CD14-positive monocyte (primary cell): ENCODE measurements at regions not wholly inside any gene's neighbourhood (a gene's known extent, or its start where the extent isn't known, plus 50 kb on each side); places are given as distances from the start of the nearest gene placed in this dataset.

Source experiments
- DNase-seq, 3 donors: peaks; one replicate each; pipeline ENCODE4 v3.0.0-alpha.2; 2011 to 2022
- H2AFZ ChIP-seq: 2 replicates; pipeline ENCODE4 v1.6.0; 2012; ENCODE audit warnings: mild to moderate bottlenecking, low read depth, low read length, inconsistent platforms; ENCODE audit not compliant: insufficient read depth, poor library complexity, severe bottlenecking
- H3K27ac ChIP-seq, 2 donors: 1 replicate in 1 of 2; 2 replicates in 1 of 2; pipeline ENCODE4 v1.5.1; 2012 to 2013; ENCODE audit warnings: low read length in 2 of 2, control low read depth in 1 of 2, inconsistent platforms in 1 of 2, low read depth in 1 of 2, mild to moderate bottlenecking in 1 of 2
- H3K27me3 ChIP-seq, 2 donors: one replicate each; pipeline versions ENCODE4 v1.6.0 to v1.6.1; 2011 to 2013; ENCODE audit warnings: low read length in 2 of 2; ENCODE audit not compliant: control insufficient read depth in 2 of 2, insufficient read depth in 2 of 2
- H3K36me3 ChIP-seq, 2 donors: replicated peaks in 1 of 2; 1 replicate in 1 of 2; 2 replicates in 1 of 2; pipeline versions ENCODE4 v1.5.1 to v1.6.1; 2012 to 2013; ENCODE audit warnings: low read length in 2 of 2, control low read depth in 1 of 2, inconsistent platforms in 1 of 2, mild to moderate bottlenecking in 1 of 2; ENCODE audit not compliant: insufficient read depth in 2 of 2, control insufficient read depth in 1 of 2
- H3K4me1 ChIP-seq, 2 donors: 1 replicate in 1 of 2; 2 replicates in 1 of 2; pipeline versions ENCODE4 v1.5.1 to v1.6.1; 2012 to 2013; ENCODE audit warnings: low read length in 2 of 2, control low read depth in 1 of 2, inconsistent platforms in 1 of 2, mild to moderate bottlenecking in 1 of 2, moderate library complexity in 1 of 2; ENCODE audit not compliant: insufficient read depth in 2 of 2, control insufficient read depth in 1 of 2
- H3K4me2 ChIP-seq: replicated peaks from 2 replicates; pipeline ENCODE3; 2012; ENCODE audit warnings: low read length, moderate library complexity, mild to moderate bottlenecking; ENCODE audit not compliant: poor library complexity, severe bottlenecking; ENCODE audit errors: extremely low read depth
- H3K4me3 ChIP-seq, 3 experiments: fragments of 200-600 bp in 1 of 3; sonication (generic) in 1 of 3; replicated peaks in 1 of 3; 1 replicate in 2 of 3; 2 replicates in 1 of 3; pipeline ENCODE4 v1.5.1; 2011 to 2013; ENCODE audit warnings: low read length in 3 of 3, mild to moderate bottlenecking in 3 of 3, control low read depth in 2 of 3, low read depth in 2 of 3, inconsistent platforms in 1 of 3, moderate library complexity in 1 of 3
- H3K79me2 ChIP-seq: 2 replicates; pipeline ENCODE4 v1.6.0; 2012; ENCODE audit warnings: mild to moderate bottlenecking, control low read depth, inconsistent platforms, low read length, moderate library complexity; ENCODE audit not compliant: insufficient read depth
- H3K9ac ChIP-seq: 2 replicates; pipeline ENCODE4 v1.6.0; 2017; ENCODE audit warnings: low read length, mild to moderate bottlenecking; ENCODE audit not compliant: insufficient read depth, poor library complexity, severe bottlenecking
- H3K9me3 ChIP-seq, 2 donors: replicated peaks in 1 of 2; 1 replicate in 1 of 2; 2 replicates in 1 of 2; pipeline versions ENCODE4 v1.5.1 to v1.6.1; 2012 to 2013; ENCODE audit warnings: low read length in 2 of 2, control low read depth in 1 of 2; ENCODE audit not compliant: control insufficient read depth in 1 of 2, insufficient read depth in 1 of 2
- H4K20me1 ChIP-seq: 2 replicates; pipeline ENCODE4 v1.6.0; 2012; ENCODE audit warnings: mild to moderate bottlenecking, low read length, control low read depth, moderate library complexity; ENCODE audit not compliant: insufficient read depth
- H3K27ac Mint-ChIP-seq, 7 donors: one replicate each; pipeline ENCODE4 v1.8.0; 2020; ENCODE audit warnings: mild to moderate bottlenecking in 7 of 7, mixed read lengths in 7 of 7, moderate library complexity in 6 of 7, inconsistent platforms in 2 of 7
- H3K27me3 Mint-ChIP-seq, 3 donors: one replicate each; pipeline ENCODE4 v1.8.0; 2021 to 2022; ENCODE audit warnings: low read depth in 3 of 3, mild to moderate bottlenecking in 3 of 3, mixed read lengths in 3 of 3, moderate library complexity in 3 of 3, inconsistent platforms in 1 of 3
- H3K36me3 Mint-ChIP-seq, 2 donors: one replicate each; pipeline ENCODE4 v1.8.0; 2020; ENCODE audit warnings: mixed read lengths in 2 of 2, inconsistent platforms in 1 of 2, mild to moderate bottlenecking in 1 of 2
- H3K4me1 Mint-ChIP-seq: one replicate; pipeline ENCODE4 v1.8.0; 2020; ENCODE audit warnings: mild to moderate bottlenecking, mixed read lengths
- H3K4me3 Mint-ChIP-seq, 2 donors: one replicate each; pipeline ENCODE4 v1.8.0; 2020; ENCODE audit warnings: mild to moderate bottlenecking in 2 of 2, mixed read lengths in 2 of 2, moderate library complexity in 1 of 2
- H3K9me3 Mint-ChIP-seq, 7 donors: one replicate each; pipeline ENCODE4 v1.8.0; 2020 to 2022; ENCODE audit warnings: mixed read lengths in 7 of 7, mild to moderate bottlenecking in 6 of 7, moderate library complexity in 6 of 7, inconsistent platforms in 2 of 7
- CTCF ChIP-seq: fragments of 200-600 bp; IDR thresholded peaks from one replicate; pipeline ENCODE4 v1.8.0; 2022; ENCODE audit warnings: antibody characterized with exemption, mild to moderate bottlenecking
- WGBS: methylation state at CpG from one replicate; pipeline ENCODE4 v1.1.5; 2013; ENCODE audit warnings: missing lambda C conversion rate; ENCODE audit not compliant: insufficient coverage; 5-methylcytosine and 5-hydroxymethylcytosine counted together
- intact Hi-C, 2 donors: fragments of 100-400 bp; cut with micrococcal nuclease; formaldehyde crosslinking; loops; one replicate each; pipeline versions ENCODE4 v1.15.0 to v1.15.1; 2023

- H3K9ac ChIP-seq = no peak overlapping the region
- no peak overlapping the region for H2AFZ ChIP-seq
- Mint-ChIP-seq H3K27ac (no peak overlapping the region), H3K4me3 (no peak overlapping the region), H3K36me3 (no peaks in the 10 kb centered on the region), H3K9me3 (peaks cover 4 to 14% (median 9%) of the 10 kb centered on the region in 7 donors), H3K27me3 (peaks cover 0 to 2% (median 0%) of the 10 kb centered on the region in 3 donors), H3K4me1 (no peaks in the 10 kb centered on the region)
- H3K4me1 ChIP-seq = no peaks in the 10 kb centered on the region
- H3K27ac ChIP-seq = no peak overlapping the region
- DNase-seq = no peak
- peaks cover 0 to 9% of the 10 kb centered on the region in 2 donors for H3K9me3 ChIP-seq
- no peaks in the 10 kb centered on the region for H4K20me1 ChIP-seq
- no peak overlapping the region for H3K4me3 ChIP-seq
- no peaks in the 10 kb centered on the region for H3K36me3 ChIP-seq
- no peaks in the 10 kb centered on the region for H3K79me2 ChIP-seq
- no peak for TF ChIP-seq CTCF
- intact Hi-C loops = no loop called here
- H3K27me3 ChIP-seq = no peaks in the 10 kb centered on the region
- no peak overlapping the region for H3K4me2 ChIP-seq
Observed at GRCh38 chr10:10722422-10722821, 295.2 kb upstream of the CELF2 start.

- H3K4me3 Mint-ChIP-seq = no peak overlapping the region
- Histone ChIP-seq H3K27ac (no peak overlapping the region), H3K4me1 (no peaks in the 10 kb centered on the region), H2AFZ (no peak overlapping the region), H3K9ac (no peak overlapping the region), H3K36me3 (no peaks in the 10 kb centered on the region), H3K4me3 (no peak overlapping the region), H3K4me2 (no peak overlapping the region), H3K9me3 (peaks cover 0 to 9% of the 10 kb centered on the region in 2 donors), H4K20me1 (no peaks in the 10 kb centered on the region), H3K79me2 (no peaks in the 10 kb centered on the region), H3K27me3 (no peaks in the 10 kb centered on the region)
- no peaks in the 10 kb centered on the region for H3K4me1 Mint-ChIP-seq
- peaks cover 4 to 13% (median 6%) of the 10 kb centered on the region in 7 donors for H3K9me3 Mint-ChIP-seq
- intact Hi-C loops = no loop called here
- 96% methylated on average over 4 of the region's 5 CpGs for WGBS
- no peak for DNase-seq
- H3K27me3 Mint-ChIP-seq = peaks cover 0 to 2% (median 0%) of the 10 kb centered on the region in 3 donors
- H3K27ac Mint-ChIP-seq = no peak overlapping the region
- H3K36me3 Mint-ChIP-seq = no peaks in the 10 kb centered on the region
- TF ChIP-seq CTCF = no peak
Observed at GRCh38 chr10:10725196-10725595, 292.5 kb upstream of the CELF2 start.
